Cardiac fibroblast (primary cell): ENCODE measurements at regions not wholly inside any gene's neighbourhood (a gene's known extent, or its start where the extent isn't known, plus 50 kb on each side); places are given as distances from the start of the nearest gene placed in this dataset.

Experiments used
- DNase-seq, 2 donors: peaks; one replicate each; pipeline versions ENCODE4 v3.0.0 to v3.0.0-alpha.2; 2010; ENCODE audit warnings: low read depth in 2 of 2
- H3K4me3 ChIP-seq, 2 donors: replicated peaks in 1 of 2; 1 replicate in 1 of 2; 2 replicates in 1 of 2; pipeline ENCODE4 v1.5.1; 2011; ENCODE audit warnings: low read depth in 2 of 2, low read length in 2 of 2, mild to moderate bottlenecking in 2 of 2, moderate library complexity in 1 of 2
- CTCF ChIP-seq: IDR thresholded peaks from one replicate; pipeline ENCODE4 v1.5.1; 2011; ENCODE audit warnings: low read depth, mild to moderate bottlenecking, low read length, inconsistent platforms

GRCh38 chr18:56196495-56197225 lies 441.7 kb downstream of the TXNL1 start:
- no peak overlapping the region for H3K4me3 ChIP-seq
- no peak for TF ChIP-seq CTCF
- DNase-seq, result peak; percentile 10 to 45

DNA sequence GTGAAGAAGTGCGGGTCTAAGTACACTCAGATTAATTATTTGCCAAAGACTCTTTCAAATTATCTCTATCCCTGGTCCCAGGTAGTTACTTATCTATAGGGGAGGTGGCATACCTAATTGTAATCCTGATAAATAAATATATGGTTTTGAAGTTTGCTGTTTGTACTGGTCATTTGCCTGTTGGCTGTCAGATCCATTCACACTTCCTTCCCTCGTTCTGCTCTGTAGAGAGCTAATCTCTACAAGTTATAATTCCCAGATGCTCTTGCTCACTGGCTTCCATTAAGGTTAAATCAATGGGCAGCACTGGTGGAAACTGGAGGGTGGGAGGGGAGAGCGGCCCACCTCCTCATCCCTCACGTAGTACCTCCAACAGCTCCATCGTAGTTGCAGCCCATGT lies 447.1 kb downstream of the TXNL1 start:
- H3K4me3 ChIP-seq, result no peak overlapping the region
- no peak for TF ChIP-seq CTCF
- DNase-seq, result no peak

DNA sequence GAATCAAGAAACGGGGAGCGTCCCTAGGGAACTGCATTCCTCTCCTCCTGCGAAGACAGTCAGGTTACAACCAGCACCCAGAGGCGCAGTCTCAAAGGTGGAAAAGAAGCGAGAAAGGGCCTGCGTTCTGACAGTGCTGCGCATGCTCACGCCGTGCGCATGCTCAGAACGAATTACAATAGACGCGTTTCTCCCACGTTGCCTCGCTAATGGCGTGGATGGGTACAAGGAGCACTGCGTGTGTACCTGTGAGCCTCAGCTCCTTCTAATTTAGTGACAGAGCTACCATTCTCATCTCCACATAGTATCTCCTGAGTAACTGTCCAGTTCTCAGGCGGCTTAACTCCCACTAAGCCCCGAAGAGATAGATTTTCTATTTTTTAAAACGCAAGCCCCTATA lies 448.8 kb downstream of the TXNL1 start:
- no peak overlapping the region for H3K4me3 ChIP-seq
- DNase-seq, result no peak
- no peak for TF ChIP-seq CTCF

GRCh38 chr18:56188529-56189275 lies 449.7 kb downstream of the TXNL1 start:
- no peak for DNase-seq
- no peak overlapping the region for H3K4me3 ChIP-seq
- TF ChIP-seq CTCF, result no peak

DNA sequence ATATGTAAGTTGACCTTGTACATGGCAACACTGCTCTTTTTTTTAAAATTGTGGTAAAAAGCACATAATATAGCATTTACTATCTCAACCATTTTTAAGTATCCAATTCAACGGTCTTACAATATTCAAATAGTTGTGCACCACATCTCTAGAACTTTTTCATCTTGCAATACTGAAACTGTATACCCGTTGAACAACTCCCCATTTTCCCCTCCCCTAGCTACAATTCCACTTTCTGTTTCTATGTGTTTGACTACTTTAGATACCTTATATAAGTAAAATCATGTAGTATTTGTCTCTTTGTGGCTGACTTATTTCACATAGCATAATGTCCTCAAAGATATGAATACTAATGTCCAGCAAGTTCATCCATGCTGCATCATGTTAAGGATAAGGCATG lies 452.1 kb downstream of the TXNL1 start:
- TF ChIP-seq CTCF, result no peak
- no peak for DNase-seq

DNA sequence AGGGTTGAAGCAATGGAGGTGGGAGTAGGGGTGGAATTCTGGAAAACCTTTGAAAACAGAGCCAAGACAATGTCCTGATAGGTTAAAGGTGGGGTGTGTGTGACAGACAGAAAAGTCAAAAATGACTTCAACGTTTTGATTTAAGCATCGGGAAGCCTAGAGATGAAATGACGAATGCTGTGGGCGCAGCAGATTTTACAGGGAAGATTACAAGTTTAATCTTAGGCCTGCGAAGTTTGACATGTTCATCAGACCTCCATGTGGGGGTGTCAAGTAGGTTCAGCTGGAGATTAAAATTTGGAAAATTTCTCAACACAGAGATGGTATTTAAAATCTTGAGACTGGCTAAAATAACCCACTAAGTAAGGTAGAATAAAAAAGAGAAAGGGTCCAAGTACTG lies 453.3 kb downstream of the TXNL1 start:
- H3K4me3 ChIP-seq, result no peak overlapping the region
- no peak for TF ChIP-seq CTCF
- no peak for DNase-seq

More for the DNA sequence above, 452.1 kb downstream of the TXNL1 start:
- H3K4me3 ChIP-seq, result no peak overlapping the region
